GM19395 (cell line): ENCODE measurements at regions not wholly inside any gene's neighbourhood (a gene's known extent, or its start where the extent isn't known, plus 50 kb on each side); places are given as distances from the start of the nearest gene placed in this dataset.
"Not testable (repeated sequence)": the region's sequence is repeated elsewhere in the genome, so short reads cannot be mapped to it uniquely, and the experiment has no call there.

Experiments
- ATAC-seq: cut with Tn5 transposase; IDR thresholded peaks from one replicate; pipeline ENCODE4 v1.9.1; 2021; ENCODE audit warnings: mild to moderate bottlenecking, moderate library complexity; ENCODE audit not compliant: unreplicated experiment

GRCh38 chr16:8127070-8127469 lies 463.2 kb downstream of the TMEM114 start:
- no peak for ATAC-seq

- ATAC-seq, result no peak
Observed at GRCh38 chr16:8126313-8126712, 464.0 kb downstream of the TMEM114 start.

GRCh38 chr16:8120001-8120400 lies 470.3 kb downstream of the TMEM114 start:
- ATAC-seq, result no peak

- no peak for ATAC-seq
Observed at GRCh38 chr16:8115814-8116213, 474.5 kb downstream of the TMEM114 start.

DNA sequence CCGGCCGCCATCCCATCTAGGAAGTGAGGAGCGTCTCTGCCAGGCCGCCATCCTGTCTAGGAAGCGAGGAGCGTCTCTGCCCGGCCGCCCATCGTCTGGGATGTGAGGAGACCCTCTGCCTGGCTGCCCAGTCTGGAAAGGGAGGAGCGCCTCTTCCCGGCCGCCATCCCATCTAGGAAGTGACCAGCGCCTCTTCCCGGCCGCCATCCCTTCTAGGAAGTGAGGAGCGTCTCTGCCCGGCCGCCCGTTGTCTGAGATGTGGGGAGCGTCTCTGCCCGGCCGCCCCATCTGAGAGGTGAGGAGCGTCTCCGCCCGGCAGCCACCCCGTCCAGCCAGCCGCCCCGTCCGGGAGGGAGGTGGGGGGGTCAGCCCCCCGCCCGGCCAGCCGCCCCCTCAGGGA lies 475.4 kb downstream of the TMEM114 start:
- ATAC-seq, result not testable (repeated sequence)

DNA sequence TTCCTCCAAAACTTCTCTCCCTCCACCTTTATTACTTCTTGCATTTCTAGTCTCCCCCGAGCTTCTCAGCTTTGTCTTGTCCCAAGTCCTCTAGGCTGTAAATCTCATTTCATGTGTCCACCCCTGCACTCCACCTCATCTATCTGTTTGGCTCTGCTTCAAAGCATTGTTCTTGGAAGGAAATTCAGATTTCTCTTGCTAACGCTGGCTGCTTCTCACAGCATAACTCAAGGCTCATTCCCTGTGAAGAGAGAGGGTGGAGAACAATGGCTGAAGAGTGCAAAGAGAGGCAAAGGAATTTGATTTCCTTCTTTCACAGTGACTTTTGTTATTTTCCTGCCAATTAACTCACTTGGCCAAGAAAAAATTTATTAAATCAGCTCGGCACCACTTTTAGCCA lies 476.5 kb downstream of the TMEM114 start:
- ATAC-seq, result no peak

DNA sequence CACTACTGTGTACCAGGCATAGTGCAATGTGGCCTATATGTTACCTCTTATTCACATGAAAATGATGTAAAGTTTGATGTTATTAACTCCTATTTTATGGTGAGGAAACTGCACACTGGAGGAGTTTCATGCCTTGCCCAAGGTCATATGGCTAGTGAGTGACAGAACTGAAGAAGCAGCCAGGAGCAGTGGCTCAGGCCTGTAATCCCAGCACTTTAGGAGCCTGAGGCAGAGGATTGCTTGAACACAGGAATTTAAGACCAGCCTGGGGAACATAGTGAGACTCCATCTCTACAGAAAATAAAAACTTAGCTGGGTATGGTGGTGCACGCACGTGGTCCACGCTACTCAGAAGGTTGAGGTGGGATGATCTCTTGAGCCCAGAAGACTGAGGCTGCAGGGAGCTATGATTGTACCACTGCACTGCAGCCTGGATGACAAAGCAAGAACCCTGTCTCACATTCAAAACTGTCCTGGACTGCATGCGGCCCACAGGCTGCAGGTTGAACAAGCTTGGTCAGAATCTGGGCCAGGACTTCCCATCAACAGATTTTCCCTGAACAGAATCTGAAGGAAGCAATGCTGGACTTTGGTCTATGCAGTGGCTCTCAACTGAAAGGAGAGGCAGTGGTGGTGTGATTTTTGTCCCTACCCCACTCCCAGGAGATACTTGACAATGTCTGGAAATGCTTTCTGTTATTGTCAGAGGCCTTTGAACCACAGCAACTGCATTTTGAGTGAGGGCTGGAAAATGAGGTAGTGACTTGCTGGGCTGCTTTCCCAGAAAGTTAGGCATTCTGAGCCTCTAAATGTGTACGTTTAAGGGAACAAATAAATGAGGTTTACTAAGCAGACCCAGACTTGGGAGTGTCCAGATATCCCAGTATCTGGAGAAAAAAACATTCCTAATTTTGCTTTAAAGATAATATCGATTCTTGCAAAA lies 479.5 kb downstream of the TMEM114 start:
- no peak for ATAC-seq

DNA sequence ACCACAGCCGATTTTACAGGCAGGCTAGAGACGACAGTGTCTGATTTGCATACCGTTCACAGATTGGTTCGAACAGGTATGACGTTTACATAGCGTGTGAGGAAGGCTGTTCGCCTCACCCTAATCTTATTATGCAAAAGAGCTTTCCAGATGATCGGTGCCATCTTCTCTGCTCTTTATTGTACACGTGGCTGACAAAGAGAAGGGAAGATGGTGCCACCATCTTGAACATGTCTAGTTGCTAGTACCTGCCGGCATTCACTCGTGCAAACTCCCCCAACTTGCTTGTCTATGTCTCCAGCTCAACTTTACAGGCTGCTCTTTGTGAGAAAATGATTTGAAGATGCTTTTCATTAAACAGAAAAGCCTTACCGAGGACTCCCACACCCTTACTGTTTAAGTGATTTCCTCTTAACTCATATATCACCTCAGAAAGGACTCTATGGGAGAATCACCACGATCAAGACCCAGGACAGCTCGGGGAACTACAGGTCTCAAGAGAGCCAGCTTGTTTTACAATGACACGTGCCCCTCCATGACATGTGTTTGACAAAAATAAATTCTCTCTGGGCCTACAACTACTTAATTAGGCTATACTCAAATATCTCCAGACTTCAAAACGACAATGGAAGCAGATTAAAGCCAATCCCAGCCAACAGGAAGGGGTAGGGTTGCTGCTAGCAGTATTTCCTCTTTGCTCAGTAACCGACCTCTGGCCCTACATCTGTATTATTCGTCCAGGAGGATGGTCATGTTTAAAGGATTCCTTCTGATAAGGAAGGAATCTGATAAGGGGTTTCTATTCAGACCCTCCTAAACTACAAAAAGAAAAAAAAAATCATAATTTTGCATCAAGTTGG lies 480.6 kb downstream of the TMEM114 start:
- ATAC-seq, result no peak

- no peak for ATAC-seq
Observed at GRCh38 chr16:8108991-8109509, 481.3 kb downstream of the TMEM114 start.

DNA sequence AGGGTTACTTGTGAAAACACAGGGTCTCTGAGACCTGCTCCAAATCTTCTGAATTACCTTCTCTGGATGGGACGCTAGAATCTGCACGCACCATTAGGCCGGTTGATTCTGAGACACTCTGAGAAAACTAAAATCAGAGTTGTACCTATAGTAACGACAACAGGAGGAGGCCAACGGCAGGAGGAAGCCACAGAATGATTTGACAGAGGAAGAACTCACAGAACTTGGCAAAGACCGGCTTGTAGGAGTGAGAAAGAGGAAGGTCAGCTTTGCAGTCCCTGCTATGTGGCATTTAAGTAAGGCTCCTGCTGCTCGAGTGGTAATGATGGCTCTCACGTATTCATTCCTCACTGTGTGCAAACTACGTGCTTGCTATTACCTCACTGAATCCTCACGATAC lies 483.0 kb downstream of the TMEM114 start:
- ATAC-seq, result no peak

- no peak for ATAC-seq
Observed at GRCh38 chr16:8103649-8104289, 486.5 kb downstream of the TMEM114 start.

- ATAC-seq, result no peak
Observed at GRCh38 chr16:8099586-8099985, 490.7 kb downstream of the TMEM114 start.

- no peak for ATAC-seq
Observed at GRCh38 chr16:8098947-8099512, 491.3 kb downstream of the TMEM114 start.

- ATAC-seq, result no peak
Observed at GRCh38 chr16:8096211-8096610, 494.1 kb downstream of the TMEM114 start.

DNA sequence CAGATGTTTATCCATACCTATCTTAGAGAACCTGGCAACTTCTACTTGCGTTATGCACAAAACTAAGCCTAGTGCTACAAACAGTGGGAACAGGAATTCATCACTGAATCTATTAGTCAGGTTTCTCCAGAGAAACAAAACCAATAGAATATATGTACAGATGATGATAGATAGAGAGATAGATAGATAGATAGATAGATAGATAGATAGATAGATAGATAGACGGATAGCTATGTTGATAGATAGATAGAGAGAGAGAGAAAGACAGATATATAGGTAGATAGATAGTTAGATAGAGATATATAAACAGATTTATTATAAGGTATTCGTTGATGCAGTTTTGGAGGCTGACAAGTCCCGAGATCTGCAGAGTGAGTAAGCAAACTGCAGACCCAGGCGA lies 495.6 kb downstream of the TMEM114 start:
- no peak for ATAC-seq

GRCh38 chr16:8088820-8089338 lies 501.4 kb downstream of the TMEM114 start:
- ATAC-seq, result no peak

GRCh38 chr16:8087597-8088289 lies 502.6 kb downstream of the TMEM114 start:
- no peak for ATAC-seq

- no peak for ATAC-seq
Observed at GRCh38 chr16:8087146-8087545, 503.2 kb downstream of the TMEM114 start.

DNA sequence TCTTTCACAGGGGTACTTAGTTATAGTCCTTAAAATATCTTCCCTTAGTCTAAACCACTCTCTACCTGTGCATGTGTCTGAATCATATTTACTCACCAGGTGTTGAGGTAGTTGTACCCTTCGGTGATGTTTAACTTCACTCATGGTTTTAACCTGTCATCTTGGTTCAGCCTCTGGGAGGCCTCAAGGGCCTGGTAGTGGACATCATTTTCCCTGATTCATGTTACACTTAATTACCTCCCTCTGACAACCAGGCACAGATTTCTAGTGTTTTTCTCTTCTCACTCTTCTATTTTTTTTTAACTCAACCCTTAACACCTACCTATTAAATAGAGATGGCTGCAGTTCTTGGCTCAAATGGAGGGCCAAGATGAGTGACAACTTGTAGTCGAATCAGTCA lies 505.4 kb downstream of the TMEM114 start:
- no peak for ATAC-seq

GRCh38 chr16:8084302-8084701 lies 506.0 kb downstream of the TMEM114 start:
- no peak for ATAC-seq
